Spleen (tissue), 11 donors: ENCODE measurements at regions not wholly inside any gene's neighbourhood (a gene's known extent, or its start where the extent isn't known, plus 50 kb on each side); places are given as distances from the start of the nearest gene placed in this dataset.
A peak's percentile ranks its signal among the peaks of the same experiment; 100 is the strongest.

ENCODE experiments used
- DNase-seq: peaks from one replicate; pipeline ENCODE4 v3.0.0-alpha.2; 2020
- H3K27ac ChIP-seq, 8 donors: fragments of 200-600 bp; sonication (generic) in 7 of 8; 1 replicate in 4 of 8; 2 replicates in 4 of 8; pipeline versions ENCODE4 v1.5.0 to v1.8.0; 2016 to 2021; ENCODE audit warnings: inconsistent platforms in 4 of 8, mild to moderate bottlenecking in 4 of 8, moderate library complexity in 1 of 8
- H3K27me3 ChIP-seq, 7 donors: fragments of 200-600 bp; sonication (generic) in 6 of 7; replicated peaks in 1 of 7; 1 replicate in 4 of 7; 2 replicates in 3 of 7; pipeline versions ENCODE4 v1.5.0 to v1.8.0; 2016 to 2021; ENCODE audit warnings: inconsistent platforms in 3 of 7, mild to moderate bottlenecking in 1 of 7
- H3K36me3 ChIP-seq, 6 donors: fragments of 200-600 bp; sonication (generic) in 5 of 6; 1 replicate in 4 of 6; 2 replicates in 2 of 6; pipeline versions ENCODE4 v1.5.0 to v1.8.0; 2016 to 2021; ENCODE audit warnings: inconsistent platforms in 2 of 6
- H3K4me1 ChIP-seq, 6 donors: fragments of 200-600 bp; sonication (generic) in 5 of 6; 1 replicate in 3 of 6; 2 replicates in 3 of 6; pipeline versions ENCODE4 v1.5.0 to v1.8.0; 2016 to 2021; ENCODE audit warnings: inconsistent platforms in 3 of 6
- H3K4me3 ChIP-seq, 8 donors: fragments of 200-600 bp; sonication (generic) in 7 of 8; 1 replicate in 4 of 8; 2 replicates in 4 of 8; pipeline versions ENCODE4 v1.5.0 to v1.8.0; 2016 to 2021; ENCODE audit warnings: inconsistent platforms in 4 of 8, mild to moderate bottlenecking in 4 of 8, moderate library complexity in 2 of 8
- H3K9me3 ChIP-seq, 8 donors: fragments of 200-600 bp; sonication (generic) in 7 of 8; 1 replicate in 4 of 8; 2 replicates in 4 of 8; pipeline versions ENCODE4 v1.5.0 to v1.8.0; 2016 to 2021; ENCODE audit warnings: inconsistent platforms in 4 of 8
- POLR2A ChIP-seq, 3 donors: fragments of 450-650 bp; IDR thresholded peaks; one replicate each; pipeline ENCODE4 v1.5.1; 2017; ENCODE audit warnings: antibody characterized with exemption in 3 of 3, mild to moderate bottlenecking in 1 of 3
- POLR2AphosphoS5 ChIP-seq, 3 donors: sonication (generic); formaldehyde crosslinking; IDR thresholded peaks; one replicate each; pipeline ENCODE4 v1.5.1; 2017; ENCODE audit warnings: antibody characterized with exemption in 3 of 3
- WGBS, 5 donors: extraction: QIAGEN DNeasy Blood & Tissue Kit in 3 of 5; methylation state at CpG; one replicate each; pipeline versions ENCODE4 v1.1.5 to v1.1.7; 2013 to 2018; 5-methylcytosine and 5-hydroxymethylcytosine counted together
- intact Hi-C: fragments of 100-400 bp; cut with DNase I; formaldehyde crosslinking; loops from one replicate; pipeline ENCODE4 v1.15.0; 2023; ENCODE audit warnings: low total_unique reads
- TF ChIP-seq, protein P1 (sequence below), 11 experiments: fragments of 200-600 bp in 7 of 11; fragments of 450-650 bp in 4 of 11; sonication (generic) in 4 of 11; IDR thresholded peaks in 8 of 11; conservative IDR thresholded peaks in 3 of 11; 1 replicate in 7 of 11; 2 replicates in 4 of 11; pipeline versions ENCODE4 v1.4.0 to v1.8.0; 2016 to 2021; ENCODE audit warnings: antibody characterized with exemption in 11 of 11, inconsistent platforms in 4 of 11, mild to moderate bottlenecking in 1 of 11
- donor health status: healthy with polysubstance abuse.
- donor health status: DM: no; HTN: no; CAD: no; lungs with moderate emphysema.
- donor health status: DM: no; HTN: no; CAD: no.
- donor health status: Bipolar disorder and iron deficiency.
- donor health status: healthy.
- donor health status: DM: no; HTN: no; CAD: no.
- donor health status: DM: yes; HTN: yes; CAD: no.

DNA sequence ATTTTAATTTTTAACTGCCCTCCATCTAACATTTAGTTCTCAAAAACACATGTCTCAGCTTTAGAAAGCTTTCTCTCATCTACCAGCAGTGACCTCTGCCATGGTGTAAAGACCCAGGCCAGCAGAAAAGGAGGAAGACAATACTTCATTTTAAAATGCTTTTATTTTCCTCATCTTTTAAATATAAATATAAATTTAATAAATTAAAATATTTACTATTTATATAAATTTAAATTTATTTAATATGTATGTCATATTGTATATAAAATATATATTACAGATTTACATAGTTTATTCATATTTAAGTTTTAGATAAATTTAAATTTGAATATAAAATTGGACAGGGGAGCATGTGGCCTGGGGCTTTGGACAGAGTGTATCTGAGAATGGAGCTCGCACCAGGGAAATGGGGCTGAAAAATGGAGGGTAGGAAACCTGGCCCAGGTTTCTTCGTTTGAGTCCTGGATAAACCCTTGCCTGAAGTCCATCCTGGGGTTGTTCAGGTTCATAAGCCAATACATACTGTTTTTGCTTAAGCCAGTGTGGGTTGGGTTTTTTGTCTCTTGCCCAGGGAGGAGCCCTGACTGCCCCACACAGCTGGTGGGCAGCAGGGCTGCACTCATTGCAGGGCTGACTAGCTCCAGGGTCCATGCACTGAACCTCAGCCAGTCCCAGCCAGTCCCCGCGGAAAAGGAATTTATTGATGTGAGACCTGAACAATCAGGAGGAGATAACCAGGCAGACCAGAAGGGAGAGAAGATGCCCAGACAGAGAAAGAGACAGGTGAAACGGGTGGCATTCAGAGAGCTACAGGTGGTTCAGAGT is 77.3 kb upstream of the LAPTM4A start:
- Histone ChIP-seq H3K4me1 (no peaks in the 10 kb centered on the region), H3K27me3 (peaks cover 0 to 9% (median 0%) of the 10 kb centered on the region in 7 donors), H3K36me3 (no peaks in the 10 kb centered on the region), H3K4me3 (no peak overlapping the region), H3K27ac (no peak overlapping the region), H3K9me3 (no peaks in the 10 kb centered on the region)
- TF ChIP-seq POLR2A (IDR thresholded peaks at IDR 0.05), result no peak
- TF ChIP-seq POLR2AphosphoS5 (IDR thresholded peaks at IDR 0.05), result no peak
- TF ChIP-seq, protein P1, sequence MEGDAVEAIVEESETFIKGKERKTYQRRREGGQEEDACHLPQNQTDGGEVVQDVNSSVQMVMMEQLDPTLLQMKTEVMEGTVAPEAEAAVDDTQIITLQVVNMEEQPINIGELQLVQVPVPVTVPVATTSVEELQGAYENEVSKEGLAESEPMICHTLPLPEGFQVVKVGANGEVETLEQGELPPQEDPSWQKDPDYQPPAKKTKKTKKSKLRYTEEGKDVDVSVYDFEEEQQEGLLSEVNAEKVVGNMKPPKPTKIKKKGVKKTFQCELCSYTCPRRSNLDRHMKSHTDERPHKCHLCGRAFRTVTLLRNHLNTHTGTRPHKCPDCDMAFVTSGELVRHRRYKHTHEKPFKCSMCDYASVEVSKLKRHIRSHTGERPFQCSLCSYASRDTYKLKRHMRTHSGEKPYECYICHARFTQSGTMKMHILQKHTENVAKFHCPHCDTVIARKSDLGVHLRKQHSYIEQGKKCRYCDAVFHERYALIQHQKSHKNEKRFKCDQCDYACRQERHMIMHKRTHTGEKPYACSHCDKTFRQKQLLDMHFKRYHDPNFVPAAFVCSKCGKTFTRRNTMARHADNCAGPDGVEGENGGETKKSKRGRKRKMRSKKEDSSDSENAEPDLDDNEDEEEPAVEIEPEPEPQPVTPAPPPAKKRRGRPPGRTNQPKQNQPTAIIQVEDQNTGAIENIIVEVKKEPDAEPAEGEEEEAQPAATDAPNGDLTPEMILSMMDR (IDR thresholded peaks at IDR 0.05 in 8 of 11, conservative IDR thresholded peaks at IDR 0.05 in 3 of 11), result no peak
- 85 to 92% (median 89%) methylated on average over 5 of the region's 5 CpGs for WGBS, 5 donors
- DNase-seq, result no peak
- intact Hi-C loops, result no loop called here

GRCh38 chr2:20126469-20126868 is 75.0 kb upstream of the LAPTM4A start:
- TF ChIP-seq POLR2A (IDR thresholded peaks at IDR 0.05) (no peak), POLR2AphosphoS5 (IDR thresholded peaks at IDR 0.05) (no peak)
- TF ChIP-seq, protein P1 (IDR thresholded peaks at IDR 0.05 in 8 of 11, conservative IDR thresholded peaks at IDR 0.05 in 3 of 11), result no peak
- Histone ChIP-seq H3K36me3 (no peaks in the 10 kb centered on the region), H3K4me1 (no peaks in the 10 kb centered on the region), H3K27me3 (peaks cover 0 to 7% (median 0%) of the 10 kb centered on the region in 7 donors), H3K9me3 (no peaks in the 10 kb centered on the region), H3K4me3 (no peak overlapping the region), H3K27ac (no peak overlapping the region)
- intact Hi-C loops, result no loop called here
- no peak for DNase-seq
- WGBS, 5 donors, result 85 to 98% (median 89%) methylated on average over 3 of the region's 3 CpGs

DNA sequence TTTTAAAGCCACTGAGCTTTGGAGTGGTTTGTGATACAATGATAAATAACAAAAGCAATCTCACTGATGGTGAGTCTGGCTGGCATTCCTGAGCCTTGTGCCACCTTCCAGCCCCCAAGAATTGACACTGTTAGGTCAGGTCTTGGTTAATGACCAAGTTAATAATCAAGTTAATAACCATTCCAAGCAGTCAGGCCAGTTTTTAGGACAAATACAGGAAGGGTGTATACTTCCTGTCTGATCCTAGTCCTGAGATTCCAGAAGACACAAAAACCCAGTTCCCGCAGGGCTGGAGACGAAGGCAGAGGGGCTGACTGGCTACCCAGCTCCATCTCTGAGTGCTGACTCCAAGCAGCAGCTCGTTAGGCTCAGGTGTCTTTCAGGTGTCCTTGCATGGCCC is 74.6 kb upstream of the LAPTM4A start:
- TF ChIP-seq POLR2AphosphoS5 (IDR thresholded peaks at IDR 0.05) (no peak), POLR2A (IDR thresholded peaks at IDR 0.05) (no peak)
- TF ChIP-seq, protein P1 (IDR thresholded peaks at IDR 0.05 in 8 of 11, conservative IDR thresholded peaks at IDR 0.05 in 3 of 11), result no peak
- no peak for DNase-seq
- 53 to 73% (median 68%) methylated on average over 2 to 3 of the region's 3 CpGs for WGBS, 5 donors

DNA sequence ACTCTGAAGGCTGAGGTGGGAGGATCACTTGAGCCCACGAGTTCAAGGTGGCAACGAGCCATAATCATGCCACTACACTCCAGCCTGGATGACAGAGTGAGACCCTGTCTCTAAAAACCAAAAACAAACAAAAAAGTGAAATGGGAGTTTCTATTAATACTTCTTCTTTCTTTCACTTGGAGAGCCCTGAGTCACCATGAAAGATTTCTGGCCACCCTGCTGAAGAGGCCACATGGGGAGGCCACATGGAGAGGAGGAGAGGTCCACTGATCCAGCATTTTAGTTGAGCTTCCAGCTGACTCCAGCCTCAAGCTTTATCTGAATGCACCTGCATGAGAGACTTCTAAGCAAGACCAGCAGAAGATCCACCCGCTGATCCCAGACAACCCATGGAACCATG is 74.2 kb upstream of the LAPTM4A start:
- DNase-seq, result peak; percentile 6
- H3K27me3 ChIP-seq, result peaks cover 0 to 7% (median 0%) of the 10 kb centered on the region in 7 donors
- H3K36me3 ChIP-seq, result no peaks in the 10 kb centered on the region
- TF ChIP-seq POLR2AphosphoS5 (IDR thresholded peaks at IDR 0.05) (no peak), POLR2A (IDR thresholded peaks at IDR 0.05) (no peak)
- TF ChIP-seq, protein P1 (IDR thresholded peaks at IDR 0.05 in 8 of 11, conservative IDR thresholded peaks at IDR 0.05 in 3 of 11), result no peak
- intact Hi-C loops, result no loop called here
- H3K4me3 ChIP-seq, result no peak overlapping the region
- H3K4me1 ChIP-seq, result no peaks in the 10 kb centered on the region
- no peaks in the 10 kb centered on the region for H3K9me3 ChIP-seq
- no peak overlapping the region for H3K27ac ChIP-seq
- 76 to 92% (median 87%) methylated on average over 3 of the region's 3 CpGs for WGBS, 5 donors

More for the DNA sequence above, 74.6 kb upstream of the LAPTM4A start:
- H3K27me3 ChIP-seq, result peaks cover 0 to 7% (median 0%) of the 10 kb centered on the region in 7 donors
- no peaks in the 10 kb centered on the region for H3K4me1 ChIP-seq
- H3K36me3 ChIP-seq, result no peaks in the 10 kb centered on the region
- intact Hi-C loops, result no loop called here
- no peaks in the 10 kb centered on the region for H3K9me3 ChIP-seq
- no peak overlapping the region for H3K27ac ChIP-seq
- H3K4me3 ChIP-seq, result no peak overlapping the region
